ENCODE measurements at regions not wholly inside any gene's neighbourhood (a gene's known extent, or its start where the extent isn't known, plus 50 kb on each side); places are given as distances from the start of the nearest gene placed in this dataset.

DNA sequence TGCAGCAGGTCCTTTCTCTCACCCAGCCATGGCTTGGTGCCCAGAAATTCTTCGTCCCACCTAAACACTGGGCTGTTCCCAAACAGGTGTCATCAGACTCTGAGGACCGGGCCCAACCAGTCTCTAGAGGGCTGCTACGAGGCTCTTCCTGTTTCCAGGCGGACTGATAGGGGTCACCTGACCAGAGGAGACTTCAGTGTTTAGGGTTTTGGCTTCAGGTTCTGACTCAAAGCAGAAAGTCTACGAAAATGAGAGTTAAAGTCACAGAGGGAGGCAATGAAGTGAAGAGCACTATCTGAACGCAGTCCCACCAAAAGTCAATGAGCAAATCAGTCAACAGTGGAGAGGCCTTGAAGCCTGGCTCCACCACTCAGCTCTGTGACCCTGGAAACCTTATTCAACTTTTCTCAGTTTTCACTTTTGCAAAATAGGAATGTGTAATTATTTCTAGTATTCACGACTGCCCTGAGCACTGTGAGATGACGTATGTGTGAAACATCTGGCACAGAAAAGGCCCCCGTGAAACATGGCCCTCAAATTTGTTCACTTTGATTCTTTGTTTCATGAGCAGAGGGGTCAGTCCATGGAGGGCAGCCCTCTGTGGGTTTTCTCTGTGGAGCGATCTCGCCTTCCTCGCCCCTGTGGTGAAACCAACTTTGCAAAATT lies 189.9 kb upstream of the PDE1C start:
- Mint-ChIP-seq H3K27me3 (peaks cover 0 to 4% (median 0%) of the 10 kb centered on the region in 5 donors), H3K9me3 (no peaks in the 10 kb centered on the region), H3K4me1 (no peaks in the 10 kb centered on the region), H3K4me3 (no peak overlapping the region), H3K36me3 (no peaks in the 10 kb centered on the region), H3K27ac (no peak overlapping the region)
- Histone ChIP-seq H3K9me3 (ENCODE audit: control insufficient read depth in 2 of 3, low read length in 3 of 3) (no peaks in the 10 kb centered on the region), H3K36me3 (ENCODE audit: control insufficient read depth in 2 of 3, insufficient read depth in 3 of 3, low read length in 3 of 3) (no peaks in the 10 kb centered on the region), H3K27ac (ENCODE audit: low read depth, low read length) (no peak overlapping the region), H3K27me3 (ENCODE audit: control insufficient read depth in 2 of 2, insufficient read depth in 2 of 2, low read length in 2 of 2) (no peaks in the 10 kb centered on the region), H3K4me1 (ENCODE audit: control insufficient read depth in 2 of 2, insufficient read depth in 2 of 2, low read length in 2 of 2) (no peaks in the 10 kb centered on the region), H3K4me3 (ENCODE audit: low read length) (no peak overlapping the region)
- intact Hi-C loops (cut with micrococcal nuclease): no loop called here
- ChIA-PET CTCF (no interaction called here), POLR2A (no interaction called here)
- ATAC-seq (no peak), DNase-seq (no peak)

- no peaks in the 10 kb centered on the region for H3K4me1 ChIP-seq (ENCODE audit: control insufficient read depth in 2 of 2, insufficient read depth in 2 of 2, low read length in 2 of 2)
- H3K36me3 ChIP-seq (ENCODE audit: control insufficient read depth in 2 of 3, insufficient read depth in 3 of 3, low read length in 3 of 3): no peaks in the 10 kb centered on the region
- H3K4me3 ChIP-seq (ENCODE audit: low read length): no peak overlapping the region
- Mint-ChIP-seq H3K4me1 (no peaks in the 10 kb centered on the region), H3K9me3 (no peaks in the 10 kb centered on the region), H3K27ac (no peak overlapping the region), H3K36me3 (no peaks in the 10 kb centered on the region), H3K4me3 (no peak overlapping the region), H3K27me3 (no peaks in the 10 kb centered on the region)
- ATAC-seq: no peak
- no peaks in the 10 kb centered on the region for H3K9me3 ChIP-seq (ENCODE audit: control insufficient read depth in 2 of 3, low read length in 3 of 3)
- DNase-seq: no peak
- no peaks in the 10 kb centered on the region for H3K27me3 ChIP-seq (ENCODE audit: control insufficient read depth in 2 of 2, insufficient read depth in 2 of 2, low read length in 2 of 2)
- intact Hi-C loops (cut with micrococcal nuclease): no loop called here
- ChIA-PET POLR2A (no interaction called here), CTCF (no interaction called here)
- H3K27ac ChIP-seq (ENCODE audit: low read depth, low read length): no peak overlapping the region
Measured at GRCh38 chr7:32258265-32258664, 188.1 kb upstream of the PDE1C start.

DNA sequence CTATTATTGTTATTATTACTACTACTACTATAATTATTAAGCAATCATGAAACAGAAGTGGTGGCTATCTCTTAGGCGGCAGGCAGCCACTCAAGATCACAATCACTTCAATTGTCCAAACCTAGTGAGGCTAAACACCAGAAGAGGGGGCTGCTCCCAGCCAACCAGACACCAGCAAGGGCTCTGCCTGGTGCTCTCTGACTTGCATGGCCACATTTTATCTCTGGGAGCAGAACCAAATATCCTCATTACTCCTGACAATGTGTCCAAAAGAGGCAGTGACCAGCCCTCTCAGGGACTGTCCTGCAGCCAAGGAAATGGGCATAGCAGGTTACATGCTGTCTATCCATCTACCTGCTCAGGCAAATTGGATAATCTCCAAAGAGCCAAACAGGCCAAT lies 187.4 kb upstream of the PDE1C start:
- Mint-ChIP-seq H3K36me3 (no peaks in the 10 kb centered on the region), H3K4me1 (no peaks in the 10 kb centered on the region), H3K4me3 (no peak overlapping the region), H3K27ac (no peak overlapping the region), H3K9me3 (no peaks in the 10 kb centered on the region), H3K27me3 (no peaks in the 10 kb centered on the region)
- Histone ChIP-seq H3K4me3 (ENCODE audit: low read length) (no peak overlapping the region), H3K27me3 (ENCODE audit: control insufficient read depth in 2 of 2, insufficient read depth in 2 of 2, low read length in 2 of 2) (no peaks in the 10 kb centered on the region), H3K9me3 (ENCODE audit: control insufficient read depth in 2 of 3, low read length in 3 of 3) (no peaks in the 10 kb centered on the region), H3K27ac (ENCODE audit: low read depth, low read length) (no peak overlapping the region), H3K4me1 (ENCODE audit: control insufficient read depth in 2 of 2, insufficient read depth in 2 of 2, low read length in 2 of 2) (no peaks in the 10 kb centered on the region), H3K36me3 (ENCODE audit: control insufficient read depth in 2 of 3, insufficient read depth in 3 of 3, low read length in 3 of 3) (no peaks in the 10 kb centered on the region)
- CTCF ChIA-PET: no interaction called here
- POLR2A ChIA-PET: no interaction called here
- ATAC-seq: no peak
- no peak for DNase-seq
- intact Hi-C loops (cut with micrococcal nuclease): no loop called here

- Histone ChIP-seq H3K27me3 (ENCODE audit: control insufficient read depth in 2 of 2, insufficient read depth in 2 of 2, low read length in 2 of 2) (no peaks in the 10 kb centered on the region), H3K9me3 (ENCODE audit: control insufficient read depth in 2 of 3, low read length in 3 of 3) (no peaks in the 10 kb centered on the region), H3K36me3 (ENCODE audit: control insufficient read depth in 2 of 3, insufficient read depth in 3 of 3, low read length in 3 of 3) (no peaks in the 10 kb centered on the region), H3K4me3 (ENCODE audit: low read length) (no peak overlapping the region), H3K4me1 (ENCODE audit: control insufficient read depth in 2 of 2, insufficient read depth in 2 of 2, low read length in 2 of 2) (no peaks in the 10 kb centered on the region), H3K27ac (ENCODE audit: low read depth, low read length) (no peak overlapping the region)
- no peak overlapping the region for H3K27ac Mint-ChIP-seq
- no peak overlapping the region for H3K4me3 Mint-ChIP-seq
- ChIA-PET CTCF (no interaction called here), POLR2A (no interaction called here)
- DNase-seq (no peak), ATAC-seq (no peak)
- H3K27me3 Mint-ChIP-seq: peaks cover 0 to 6% (median 2%) of the 10 kb centered on the region in 5 donors
- no peaks in the 10 kb centered on the region for H3K4me1 Mint-ChIP-seq
- no peaks in the 10 kb centered on the region for H3K9me3 Mint-ChIP-seq
- no peaks in the 10 kb centered on the region for H3K36me3 Mint-ChIP-seq
- intact Hi-C loops (cut with micrococcal nuclease): no loop called here
Measured at GRCh38 chr7:32256811-32257210, 186.6 kb upstream of the PDE1C start.

DNA sequence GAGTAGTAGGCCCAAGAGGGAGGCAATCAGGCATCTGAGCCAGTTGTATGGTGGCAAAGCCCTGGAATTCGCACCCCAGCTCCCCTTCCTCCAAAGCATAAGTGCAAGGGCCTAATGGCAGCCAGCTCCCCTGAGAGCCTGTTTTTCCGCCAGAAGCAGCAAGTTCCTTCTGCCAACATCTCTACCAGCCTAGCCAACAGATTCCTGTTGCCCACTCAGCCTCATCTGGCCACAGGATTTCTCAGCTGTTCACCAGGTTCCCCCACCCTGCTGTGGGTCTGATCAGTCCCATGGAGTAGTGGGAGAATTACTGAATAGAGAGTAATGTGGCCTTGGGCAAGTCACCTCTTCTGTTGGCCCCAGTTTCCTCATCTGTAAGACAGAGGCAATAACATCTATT lies 186.2 kb upstream of the PDE1C start:
- no peak overlapping the region for H3K4me3 ChIP-seq (ENCODE audit: low read length)
- no peak for ATAC-seq
- CTCF ChIA-PET: no interaction called here

GRCh38 chr7:32255036-32255435 lies 184.8 kb upstream of the PDE1C start:
- no peak overlapping the region for H3K4me3 Mint-ChIP-seq
- H3K27me3 ChIP-seq (ENCODE audit: control insufficient read depth in 2 of 2, insufficient read depth in 2 of 2, low read length in 2 of 2): no peaks in the 10 kb centered on the region
- H3K27ac ChIP-seq (ENCODE audit: low read depth, low read length): no peak overlapping the region
- no peaks in the 10 kb centered on the region for H3K4me1 Mint-ChIP-seq
- ATAC-seq (no peak), DNase-seq (no peak)
- H3K36me3 Mint-ChIP-seq: no peaks in the 10 kb centered on the region
- intact Hi-C loops (cut with micrococcal nuclease): no loop called here
- H3K4me1 ChIP-seq (ENCODE audit: control insufficient read depth in 2 of 2, insufficient read depth in 2 of 2, low read length in 2 of 2): no peaks in the 10 kb centered on the region
- no peak overlapping the region for H3K27ac Mint-ChIP-seq
- POLR2A ChIA-PET: no interaction called here
- no peaks in the 10 kb centered on the region for H3K9me3 ChIP-seq (ENCODE audit: control insufficient read depth in 2 of 3, low read length in 3 of 3)
- H3K4me3 ChIP-seq (ENCODE audit: low read length): no peak overlapping the region
- peaks cover 0 to 12% (median 10%) of the 10 kb centered on the region in 5 donors for H3K27me3 Mint-ChIP-seq
- H3K9me3 Mint-ChIP-seq: no peaks in the 10 kb centered on the region
- H3K36me3 ChIP-seq (ENCODE audit: control insufficient read depth in 2 of 3, insufficient read depth in 3 of 3, low read length in 3 of 3): no peaks in the 10 kb centered on the region
- CTCF ChIA-PET: no interaction called here

More for the DNA sequence above, 186.2 kb upstream of the PDE1C start:
- Histone ChIP-seq H3K27ac (ENCODE audit: low read depth, low read length) (no peak overlapping the region), H3K36me3 (ENCODE audit: control insufficient read depth in 2 of 3, insufficient read depth in 3 of 3, low read length in 3 of 3) (no peaks in the 10 kb centered on the region), H3K9me3 (ENCODE audit: control insufficient read depth in 2 of 3, low read length in 3 of 3) (no peaks in the 10 kb centered on the region), H3K27me3 (ENCODE audit: control insufficient read depth in 2 of 2, insufficient read depth in 2 of 2, low read length in 2 of 2) (no peaks in the 10 kb centered on the region), H3K4me1 (ENCODE audit: control insufficient read depth in 2 of 2, insufficient read depth in 2 of 2, low read length in 2 of 2) (no peaks in the 10 kb centered on the region)
- Mint-ChIP-seq H3K4me3 (no peak overlapping the region), H3K9me3 (no peaks in the 10 kb centered on the region), H3K27ac (no peak overlapping the region), H3K36me3 (no peaks in the 10 kb centered on the region), H3K4me1 (no peaks in the 10 kb centered on the region), H3K27me3 (peaks cover 0 to 9% (median 7%) of the 10 kb centered on the region in 5 donors)
- no peak for DNase-seq
- intact Hi-C loops (cut with micrococcal nuclease): no loop called here
- POLR2A ChIA-PET: no interaction called here

- H3K27me3 ChIP-seq (ENCODE audit: control insufficient read depth in 2 of 2, insufficient read depth in 2 of 2, low read length in 2 of 2): no peaks in the 10 kb centered on the region
- no peaks in the 10 kb centered on the region for H3K36me3 Mint-ChIP-seq
- H3K27me3 Mint-ChIP-seq: peaks cover 0 to 17% (median 10%) of the 10 kb centered on the region in 5 donors
- no peaks in the 10 kb centered on the region for H3K9me3 ChIP-seq (ENCODE audit: control insufficient read depth in 2 of 3, low read length in 3 of 3)
- no peak overlapping the region for H3K27ac ChIP-seq (ENCODE audit: low read depth, low read length)
- H3K36me3 ChIP-seq (ENCODE audit: control insufficient read depth in 2 of 3, insufficient read depth in 3 of 3, low read length in 3 of 3): no peaks in the 10 kb centered on the region
- ChIA-PET CTCF (no interaction called here), POLR2A (no interaction called here)
- H3K4me3 ChIP-seq (ENCODE audit: low read length): no peak overlapping the region
- no peaks in the 10 kb centered on the region for H3K4me1 Mint-ChIP-seq
- no peak overlapping the region for H3K4me3 Mint-ChIP-seq
- H3K4me1 ChIP-seq (ENCODE audit: control insufficient read depth in 2 of 2, insufficient read depth in 2 of 2, low read length in 2 of 2): no peaks in the 10 kb centered on the region
- ATAC-seq (no peak), DNase-seq (no peak)
- no peaks in the 10 kb centered on the region for H3K9me3 Mint-ChIP-seq
- intact Hi-C loops (cut with micrococcal nuclease): no loop called here
- H3K27ac Mint-ChIP-seq: no peak overlapping the region
Measured at GRCh38 chr7:32253299-32253698, 183.1 kb upstream of the PDE1C start.

Data from naive thymus-derived CD4-positive, alpha-beta T cell (primary cell).